ENCODE measurements at regions not wholly inside any gene's neighbourhood (a gene's known extent, or its start where the extent isn't known, plus 50 kb on each side); places are given as distances from the start of the nearest gene placed in this dataset.

DNA sequence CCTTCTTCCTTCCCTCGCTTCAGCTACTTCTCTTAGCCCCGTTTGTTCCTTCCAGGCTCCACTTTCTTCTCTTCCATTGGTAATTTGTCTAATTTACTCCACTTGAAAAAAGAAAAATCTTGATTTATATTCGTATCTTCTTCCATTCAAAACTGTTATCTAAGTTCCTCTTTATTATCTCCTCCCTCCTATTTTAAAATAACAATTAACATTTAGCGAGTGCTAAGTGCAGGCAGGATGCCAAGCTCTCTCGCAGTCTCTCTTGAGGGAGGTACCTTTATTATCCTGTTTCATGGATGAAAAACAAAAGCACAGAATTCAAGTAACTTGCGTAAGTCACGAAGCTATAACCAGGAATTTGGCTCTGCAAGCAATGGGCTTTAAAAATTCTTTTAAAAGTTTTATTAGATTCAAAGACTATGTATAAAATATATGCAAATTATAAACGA, 418.9 kb upstream of the NAALADL2 start:
- H3K4me3 ChIP-seq = peak overlapping the region; percentile 57 to 87 (median 73)
- ATAC-seq = peak in 1 of 8 donors; percentile 12

DNA sequence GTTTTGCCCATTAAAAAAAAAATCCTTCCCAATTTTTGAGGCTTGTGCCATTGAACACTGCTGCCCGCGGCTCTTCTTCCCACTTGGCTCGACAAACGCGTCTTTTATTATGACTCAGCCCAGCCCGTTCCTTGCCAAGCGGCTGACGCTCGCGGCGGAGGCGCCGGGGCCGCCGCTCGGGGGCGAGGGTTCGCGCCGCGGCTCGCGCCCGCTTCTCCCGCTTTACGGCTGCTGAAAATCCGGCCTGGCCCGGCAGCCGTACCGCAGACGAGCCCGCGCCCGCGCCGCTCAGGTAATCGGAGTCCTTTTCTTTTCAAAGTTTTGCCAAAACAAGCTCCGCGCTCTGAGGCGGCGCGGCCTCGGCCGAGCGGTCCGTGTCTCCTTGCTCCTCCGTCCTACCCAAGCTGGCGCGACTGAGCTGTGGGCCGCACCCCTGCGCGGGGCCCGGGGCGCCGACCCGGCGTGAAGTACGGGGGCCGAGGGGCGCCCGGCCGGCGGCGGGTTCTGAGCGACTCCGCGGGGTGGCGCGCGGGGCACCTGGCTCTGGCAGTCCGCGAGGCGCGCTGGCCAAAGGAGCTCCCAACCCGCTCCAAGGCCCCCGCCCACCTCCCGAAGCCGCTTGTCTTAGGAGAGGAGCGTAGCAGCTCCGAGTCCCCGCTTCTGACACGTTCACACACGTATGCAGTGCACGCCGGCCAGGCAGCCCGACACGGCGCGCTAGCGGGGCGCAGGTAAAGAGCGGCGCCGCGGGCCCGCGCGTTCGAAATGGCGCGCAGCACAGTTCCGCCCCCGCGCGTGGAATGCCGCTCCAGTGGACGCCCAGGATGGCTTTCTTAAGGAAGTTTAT, 418.2 kb upstream of the NAALADL2 start:
- intact Hi-C loops (cut with DNase I) = no loop called here
- ATAC-seq = peak; percentile 82 to 97 (median 88)

More for the DNA sequence above, 418.9 kb upstream of the NAALADL2 start:
- peaks cover 0 to 10% (median 0%) of the 10 kb centered on the region in 7 donors for H3K27me3 ChIP-seq
- no peaks in the 10 kb centered on the region for H3K9me3 ChIP-seq
- 1 to 2% methylated on average over 8 of the region's 8 CpGs for WGBS, 2 donors
- no peaks in the 10 kb centered on the region for H3K36me3 ChIP-seq
- intact Hi-C loops (cut with DNase I) = no loop called here
- DNase-seq = peak in 1 of 2 donors; percentile 17
- peak overlapping the region; percentile 94 to 98 (median 98) for H3K27ac ChIP-seq
- TF ChIP-seq, protein P1, sequence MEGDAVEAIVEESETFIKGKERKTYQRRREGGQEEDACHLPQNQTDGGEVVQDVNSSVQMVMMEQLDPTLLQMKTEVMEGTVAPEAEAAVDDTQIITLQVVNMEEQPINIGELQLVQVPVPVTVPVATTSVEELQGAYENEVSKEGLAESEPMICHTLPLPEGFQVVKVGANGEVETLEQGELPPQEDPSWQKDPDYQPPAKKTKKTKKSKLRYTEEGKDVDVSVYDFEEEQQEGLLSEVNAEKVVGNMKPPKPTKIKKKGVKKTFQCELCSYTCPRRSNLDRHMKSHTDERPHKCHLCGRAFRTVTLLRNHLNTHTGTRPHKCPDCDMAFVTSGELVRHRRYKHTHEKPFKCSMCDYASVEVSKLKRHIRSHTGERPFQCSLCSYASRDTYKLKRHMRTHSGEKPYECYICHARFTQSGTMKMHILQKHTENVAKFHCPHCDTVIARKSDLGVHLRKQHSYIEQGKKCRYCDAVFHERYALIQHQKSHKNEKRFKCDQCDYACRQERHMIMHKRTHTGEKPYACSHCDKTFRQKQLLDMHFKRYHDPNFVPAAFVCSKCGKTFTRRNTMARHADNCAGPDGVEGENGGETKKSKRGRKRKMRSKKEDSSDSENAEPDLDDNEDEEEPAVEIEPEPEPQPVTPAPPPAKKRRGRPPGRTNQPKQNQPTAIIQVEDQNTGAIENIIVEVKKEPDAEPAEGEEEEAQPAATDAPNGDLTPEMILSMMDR (IDR thresholded peaks at IDR 0.05) = no peak
- peaks cover 0 to 39% (median 17%) of the 10 kb centered on the region in 9 donors for H3K4me1 ChIP-seq

DNA sequence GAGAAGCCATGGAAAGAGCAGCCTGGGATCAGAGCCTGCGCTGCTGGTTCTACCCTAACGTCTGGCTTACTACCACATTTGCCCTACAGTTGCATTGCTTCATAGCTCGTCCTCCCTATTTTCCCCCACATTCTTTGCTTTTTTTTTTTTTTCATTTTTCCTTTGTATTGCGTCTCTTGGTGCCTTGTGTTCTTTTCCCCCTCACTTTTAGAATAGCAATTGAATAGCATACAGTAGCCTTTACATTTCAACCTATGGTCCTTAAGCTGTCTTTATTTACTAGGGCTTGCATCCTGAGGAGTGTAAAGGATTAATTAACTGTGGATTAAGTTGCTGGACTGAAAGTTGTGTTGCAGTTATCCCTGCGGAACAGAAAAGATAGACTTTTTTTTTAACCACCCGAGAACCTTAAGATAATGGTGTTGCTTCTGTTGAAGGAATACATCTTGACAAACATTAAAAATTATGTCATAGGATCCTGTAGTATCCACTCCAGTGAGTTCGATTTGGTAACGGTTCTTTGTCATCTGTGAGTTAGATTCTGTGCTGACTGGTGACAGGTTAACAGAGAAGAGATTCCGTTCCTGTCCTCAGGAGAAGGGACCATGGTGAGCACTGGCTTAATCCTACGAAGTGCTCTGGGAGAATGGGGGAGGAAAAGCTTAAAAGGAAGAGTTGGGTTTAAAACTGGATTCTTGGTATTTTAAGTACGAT, 417.4 kb upstream of the NAALADL2 start:
- Histone ChIP-seq H3K27me3 (peaks cover 0 to 10% (median 0%) of the 10 kb centered on the region in 7 donors), H3K4me1 (peaks cover 0 to 35% (median 17%) of the 10 kb centered on the region in 9 donors), H3K4me3 (peak overlapping the region; percentile 57 to 87 (median 73)), H3K36me3 (no peaks in the 10 kb centered on the region), H3K27ac (peak overlapping the region; percentile 94 to 98 (median 98)), H3K9me3 (no peaks in the 10 kb centered on the region)
- WGBS, 2 donors = 7 to 8% methylated on average over 11 of the region's 11 CpGs
- intact Hi-C loops (cut with DNase I) = no loop called here
- no peak for DNase-seq
- TF ChIP-seq, protein P1 (IDR thresholded peaks at IDR 0.05) = no peak
- peak in 1 of 8 donors; percentile 31 for ATAC-seq

More for the DNA sequence above, 418.2 kb upstream of the NAALADL2 start:
- 0% methylated on average over 103 to 107 of the region's 107 CpGs for WGBS, 2 donors
- H3K9me3 ChIP-seq = no peaks in the 10 kb centered on the region
- H3K36me3 ChIP-seq = no peaks in the 10 kb centered on the region
- H3K27me3 ChIP-seq = peaks cover 0 to 10% (median 0%) of the 10 kb centered on the region in 7 donors
- peak; percentile 82 to 85 for DNase-seq
- peak overlapping the region; percentile 57 to 87 (median 73) for H3K4me3 ChIP-seq
- H3K27ac ChIP-seq = peak overlapping the region; percentile 94 to 98 (median 98)
- TF ChIP-seq, protein P1 (IDR thresholded peaks at IDR 0.05) = peak in 2 of 9 donors; percentile 30 to 40
- H3K4me1 ChIP-seq = peaks cover 0 to 35% (median 17%) of the 10 kb centered on the region in 9 donors

DNA sequence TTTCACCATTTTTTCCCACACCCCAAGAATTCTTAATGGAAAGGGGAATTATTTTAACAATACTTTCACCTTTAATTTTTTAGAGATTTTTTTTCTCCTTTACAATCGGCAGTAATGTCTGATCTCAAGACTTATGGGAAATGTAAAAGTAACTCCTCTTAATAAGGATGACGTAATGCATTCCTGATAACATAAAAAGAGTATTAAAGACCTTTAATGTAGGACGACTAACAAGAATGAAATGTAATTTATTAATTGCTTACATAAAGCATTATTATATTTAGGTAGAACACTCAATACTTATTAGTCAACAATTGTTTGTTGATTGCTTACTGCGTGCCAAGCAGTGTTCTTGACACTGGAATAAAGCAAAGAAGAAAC, 416.8 kb upstream of the NAALADL2 start:
- Histone ChIP-seq H3K27me3 (peaks cover 0 to 10% (median 0%) of the 10 kb centered on the region in 7 donors), H3K36me3 (no peaks in the 10 kb centered on the region), H3K27ac (peak overlapping the region in 9 of 10 donors; percentile 17 to 98 (median 98)), H3K4me1 (peaks cover 0 to 35% (median 17%) of the 10 kb centered on the region in 9 donors), H3K4me3 (peak overlapping the region in 8 of 10 donors; percentile 64 to 87 (median 75)), H3K9me3 (peaks cover 0 to 4% (median 0%) of the 10 kb centered on the region in 11 donors)
- TF ChIP-seq, protein P1 (IDR thresholded peaks at IDR 0.05) = no peak
- no peak for DNase-seq
- no peak for ATAC-seq
- intact Hi-C loops (cut with DNase I) = no loop called here
- 48 to 54% methylated on average over 4 of the region's 4 CpGs for WGBS, 2 donors

Data from heart right ventricle (tissue), 16 donors.